Loucy (cell line): ENCODE measurements at regions not wholly inside any gene's neighbourhood (a gene's known extent, or its start where the extent isn't known, plus 50 kb on each side); places are given as distances from the start of the nearest gene placed in this dataset.

ENCODE experiments used
- H2AFZ ChIP-seq: fragments of 200-600 bp; sonication (generic); 2 replicates; pipeline ENCODE4 v1.6.0; 2016; ENCODE audit warnings: antibody characterized with exemption, mild to moderate bottlenecking, low read length, moderate library complexity
- H3F3A ChIP-seq: fragments of 200-600 bp; 2 replicates; pipeline ENCODE4 v1.6.0; 2016; ENCODE audit warnings: antibody characterized with exemption, low read depth, mild to moderate bottlenecking
- H3K27me3 ChIP-seq: fragments of 200-600 bp; sonication (generic); 2 replicates; pipeline ENCODE4 v1.6.1; 2014; ENCODE audit warnings: low read length, mild to moderate bottlenecking; ENCODE audit not compliant: insufficient read depth, poor library complexity, severe bottlenecking
- H3K36me3 ChIP-seq: fragments of 200-600 bp; sonication (generic); 2 replicates; pipeline ENCODE4 v1.6.1; 2016; ENCODE audit warnings: low read length; ENCODE audit not compliant: insufficient read depth
- H3K4me1 ChIP-seq: fragments of 200-600 bp; sonication (generic); 2 replicates; pipeline ENCODE4 v1.5.1; 2014; ENCODE audit warnings: low read length, mild to moderate bottlenecking; ENCODE audit not compliant: insufficient read depth, poor library complexity, severe bottlenecking
- H3K4me2 ChIP-seq: fragments of 200-600 bp; sonication (generic); 2 replicates; pipeline ENCODE4 v1.6.0; 2014; ENCODE audit warnings: antibody characterized with exemption, low read length, low read depth, mild to moderate bottlenecking; ENCODE audit not compliant: poor library complexity, severe bottlenecking
- H3K4me3 ChIP-seq: fragments of 200-600 bp; sonication (generic); 2 replicates; pipeline ENCODE4 v1.5.1; 2014; ENCODE audit warnings: low read length, mild to moderate bottlenecking, mixed read lengths; ENCODE audit not compliant: poor library complexity, severe bottlenecking
- H3K79me2 ChIP-seq: fragments of 200-600 bp; sonication (generic); 2 replicates; pipeline ENCODE4 v1.6.1; 2014; ENCODE audit warnings: low read length; ENCODE audit not compliant: insufficient read depth
- H3K9ac ChIP-seq: fragments of 200-600 bp; sonication (generic); 2 replicates; pipeline ENCODE4 v1.6.0; 2014; ENCODE audit warnings: mild to moderate bottlenecking, low read depth, low read length, moderate library complexity; ENCODE audit not compliant: poor library complexity, severe bottlenecking
- H3K9me2 ChIP-seq: fragments of 200-600 bp; sonication (generic); replicated peaks from 2 replicates; pipeline ENCODE4 v1.6.1; 2016; ENCODE audit warnings: low read depth, low read length, mixed read lengths
- H3K9me3 ChIP-seq: fragments of 200-600 bp; sonication (generic); 2 replicates; pipeline ENCODE4 v1.6.1; 2014; ENCODE audit warnings: mild to moderate bottlenecking, antibody characterized with exemption, low read length, low read depth; ENCODE audit not compliant: insufficient read depth
- H4K20me1 ChIP-seq: fragments of 200-600 bp; sonication (generic); 2 replicates; pipeline ENCODE4 v1.6.0; 2014; ENCODE audit warnings: antibody characterized with exemption, low read length, mild to moderate bottlenecking; ENCODE audit not compliant: insufficient read depth, poor library complexity, severe bottlenecking
- CTCF ChIP-seq: fragments of 200-600 bp; sonication (generic); conservative IDR thresholded peaks from 2 replicates; pipeline ENCODE4 v1.5.1; 2014; ENCODE audit warnings: mild to moderate bottlenecking, antibody characterized with exemption, low read length
- EZH2phosphoT487 ChIP-seq: fragments of 200-600 bp; IDR thresholded peaks from 2 replicates; pipeline ENCODE4 v1.6.1; 2018; ENCODE audit warnings: antibody characterized with exemption, mild to moderate bottlenecking, moderate library complexity, borderline replicate concordance

DNA sequence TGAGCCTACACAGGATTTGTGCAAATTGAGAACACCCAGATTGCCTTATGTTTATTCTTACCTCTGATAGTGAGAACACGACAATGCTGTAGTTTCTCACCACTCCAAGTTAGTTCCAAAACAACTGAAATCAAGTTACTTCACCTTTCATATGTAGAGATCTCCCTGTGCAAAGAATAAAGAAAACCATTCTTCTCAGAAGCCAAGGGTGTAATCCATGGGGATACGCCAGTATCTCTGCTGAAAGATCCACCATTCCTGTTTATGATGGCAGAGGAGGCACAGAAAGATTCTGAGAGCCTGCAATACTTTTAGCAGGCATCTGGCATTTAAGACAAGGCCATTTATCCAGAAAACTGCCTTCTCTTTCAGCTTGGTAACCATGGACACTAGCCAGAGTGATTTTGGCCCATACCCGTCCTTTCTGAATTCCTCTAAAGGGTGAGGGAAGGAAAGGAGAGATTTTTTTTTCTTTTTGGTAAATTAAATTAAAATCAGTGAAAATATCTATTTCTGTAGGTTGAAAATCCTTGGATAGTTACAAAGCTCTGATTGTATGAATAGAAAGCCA, 355.4 kb upstream of the FAR2 start:
- Histone ChIP-seq H2AFZ (no peak overlapping the region), H4K20me1 (no peaks in the 10 kb centered on the region), H3K4me1 (no peaks in the 10 kb centered on the region), H3K79me2 (no peaks in the 10 kb centered on the region), H3K9me2 (no peaks in the 10 kb centered on the region), H3K4me3 (no peak overlapping the region), H3K27me3 (no peaks in the 10 kb centered on the region), H3K4me2 (no peak overlapping the region), H3K9me3 (no peaks in the 10 kb centered on the region), H3F3A (no peaks in the 10 kb centered on the region), H3K36me3 (no peaks in the 10 kb centered on the region), H3K9ac (no peak overlapping the region)
- TF ChIP-seq CTCF (no peak), EZH2phosphoT487 (no peak)

- H3K9me2 ChIP-seq: no peaks in the 10 kb centered on the region
- no peak overlapping the region for H2AFZ ChIP-seq
- no peak overlapping the region for H3K4me3 ChIP-seq
- no peaks in the 10 kb centered on the region for H4K20me1 ChIP-seq
- H3K36me3 ChIP-seq: no peaks in the 10 kb centered on the region
- H3K9ac ChIP-seq: no peak overlapping the region
- no peaks in the 10 kb centered on the region for H3K4me1 ChIP-seq
- no peak overlapping the region for H3K4me2 ChIP-seq
- H3K79me2 ChIP-seq: no peaks in the 10 kb centered on the region
- no peak for TF ChIP-seq CTCF
- no peak for TF ChIP-seq EZH2phosphoT487
- H3K9me3 ChIP-seq: no peaks in the 10 kb centered on the region
- H3F3A ChIP-seq: no peaks in the 10 kb centered on the region
- no peaks in the 10 kb centered on the region for H3K27me3 ChIP-seq
Observed at GRCh38 chr12:28794211-28794610, 354.9 kb upstream of the FAR2 start.

DNA sequence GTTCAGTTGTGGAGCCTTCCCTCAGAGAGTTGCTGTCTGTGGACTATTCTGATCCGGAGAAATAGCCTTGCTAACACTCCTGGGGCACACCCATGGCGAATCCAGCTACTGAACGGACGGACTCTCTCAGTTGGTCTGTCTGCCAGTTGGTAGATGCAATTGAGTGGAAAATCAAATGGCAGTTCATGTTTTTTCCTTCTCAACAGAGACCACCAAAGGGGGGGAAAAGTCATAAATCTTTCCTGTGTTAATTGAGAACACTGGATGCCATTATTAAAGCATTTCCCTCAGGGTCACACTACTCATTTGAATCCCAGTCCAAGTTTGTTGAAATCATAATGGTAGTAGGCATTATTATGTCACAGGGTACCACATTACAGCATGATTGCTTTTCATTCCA, 354.3 kb upstream of the FAR2 start:
- Histone ChIP-seq H3K36me3 (no peaks in the 10 kb centered on the region), H3K9ac (no peak overlapping the region), H3K4me1 (no peaks in the 10 kb centered on the region), H3K4me3 (no peak overlapping the region), H4K20me1 (no peaks in the 10 kb centered on the region), H3K9me3 (no peaks in the 10 kb centered on the region), H3K4me2 (no peak overlapping the region), H3K9me2 (no peaks in the 10 kb centered on the region), H2AFZ (no peak overlapping the region), H3K27me3 (no peaks in the 10 kb centered on the region), H3F3A (no peaks in the 10 kb centered on the region), H3K79me2 (no peaks in the 10 kb centered on the region)
- TF ChIP-seq EZH2phosphoT487 (no peak), CTCF (no peak)
